GM12878 (cell line): ENCODE measurements at regions not wholly inside any gene's neighbourhood (a gene's known extent, or its start where the extent isn't known, plus 50 kb on each side); places are given as distances from the start of the nearest gene placed in this dataset.

ENCODE experiments used
- EZH2 ChIP-seq: IDR thresholded peaks from 2 replicates; pipeline ENCODE4 v1.6.1; 2012; ENCODE audit warnings: low read depth, mild to moderate bottlenecking, control low read depth, inconsistent platforms, low read length, borderline replicate concordance; ENCODE audit not compliant: control insufficient read depth
- NFYA ChIP-seq: IDR thresholded peaks from 2 replicates; pipeline ENCODE4 v1.6.1; 2011; ENCODE audit warnings: low read depth, mild to moderate bottlenecking, low read length, improper control_type of control experiment, borderline replicate concordance

DNA sequence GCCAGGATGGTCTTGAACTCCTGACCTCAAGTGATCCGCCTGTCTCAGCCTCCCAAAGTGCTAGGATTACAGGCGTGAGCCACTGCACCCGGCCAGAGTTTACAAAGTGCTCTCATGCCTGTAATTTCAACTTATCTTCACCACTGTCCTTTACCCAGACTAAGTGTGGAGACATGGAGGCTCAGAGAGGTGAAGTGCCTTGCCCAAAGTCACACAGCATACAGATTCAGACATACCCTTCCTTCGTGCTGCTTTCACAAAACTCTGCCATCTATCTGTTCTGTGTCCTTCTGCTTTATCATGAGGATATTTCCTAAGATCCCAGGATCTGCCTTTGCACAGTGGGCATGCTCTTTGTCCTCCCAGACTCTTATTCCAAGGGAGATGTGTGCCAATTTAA, 143.6 kb upstream of the SYT13 start:
- TF ChIP-seq EZH2 = no peak
- no peak for TF ChIP-seq NFYA
